Mesendoderm (in vitro differentiated cells): ENCODE measurements at regions not wholly inside any gene's neighbourhood (a gene's known extent, or its start where the extent isn't known, plus 50 kb on each side); places are given as distances from the start of the nearest gene placed in this dataset.

Experiments
- DNase-seq: peaks from one replicate; pipeline ENCODE4 v3.0.0; 2013
- H2AK5ac ChIP-seq: 2 replicates; pipeline ENCODE4 v1.6.1; 2013; ENCODE audit warnings: low read length, inconsistent platforms
- H2BK120ac ChIP-seq: 2 replicates; pipeline ENCODE4 v1.6.1; 2013; ENCODE audit warnings: low read depth, mild to moderate bottlenecking, low read length, moderate library complexity, mixed read lengths
- H2BK15ac ChIP-seq: replicated peaks from 2 replicates; pipeline ENCODE4 v1.6.1; 2013; ENCODE audit warnings: low read depth, mild to moderate bottlenecking, moderate library complexity
- H2BK5ac ChIP-seq: 2 replicates; pipeline ENCODE4 v1.6.1; 2013; ENCODE audit warnings: low read length, inconsistent platforms
- H3K18ac ChIP-seq: 2 replicates; pipeline ENCODE4 v1.6.1; 2013; ENCODE audit warnings: mild to moderate bottlenecking, low read length, mixed read lengths
- H3K23ac ChIP-seq: one replicate; pipeline ENCODE4 v1.6.1; 2013; ENCODE audit warnings: low read length
- H3K27ac ChIP-seq: 2 replicates; pipeline ENCODE4 v1.5.1; 2013; ENCODE audit warnings: low read depth, mild to moderate bottlenecking, inconsistent platforms, low read length, moderate library complexity
- H3K27me3 ChIP-seq: 2 replicates; pipeline ENCODE4 v1.6.1; 2013; ENCODE audit warnings: low read length, control low read depth, mild to moderate bottlenecking, inconsistent platforms; ENCODE audit not compliant: insufficient read depth, poor library complexity
- H3K36me3 ChIP-seq: 2 replicates; pipeline ENCODE4 v1.6.1; 2013; ENCODE audit warnings: low read length, inconsistent platforms; ENCODE audit not compliant: control insufficient read depth, insufficient read depth
- H3K4ac ChIP-seq: one replicate; pipeline ENCODE4 v1.6.1; 2013; ENCODE audit warnings: low read depth, mild to moderate bottlenecking, low read length, moderate library complexity
- H3K4me1 ChIP-seq: 2 replicates; pipeline ENCODE4 v1.6.1; 2013; ENCODE audit warnings: low read depth, low read length, inconsistent platforms; ENCODE audit not compliant: control insufficient read depth
- H3K4me2 ChIP-seq: 2 replicates; pipeline ENCODE4 v1.6.1; 2013; ENCODE audit warnings: low read length
- H3K4me3 ChIP-seq: 2 replicates; pipeline ENCODE4 v1.5.1; 2013; ENCODE audit warnings: mild to moderate bottlenecking, low read length
- H3K56ac ChIP-seq: one replicate; pipeline ENCODE4 v1.6.1; 2013; ENCODE audit warnings: low read length
- H3K79me1 ChIP-seq: 2 replicates; pipeline ENCODE4 v1.6.1; 2013; ENCODE audit warnings: low read length, inconsistent platforms
- H3K79me2 ChIP-seq: 2 replicates; pipeline ENCODE4 v1.6.1; 2013; ENCODE audit warnings: mild to moderate bottlenecking, low read length; ENCODE audit not compliant: control insufficient read depth, insufficient read depth
- H3K9ac ChIP-seq: 2 replicates; pipeline ENCODE4 v1.6.1; 2013; ENCODE audit warnings: low read length, inconsistent platforms
- H4K5ac ChIP-seq: one replicate; pipeline ENCODE4 v1.6.1; 2013; ENCODE audit warnings: low read length
- H4K8ac ChIP-seq: one replicate; pipeline ENCODE4 v1.6.1; 2013; ENCODE audit warnings: low read depth, mild to moderate bottlenecking, control low read depth, low read length, moderate library complexity
- WGBS: extraction: QIAGEN DNeasy Blood & Tissue Kit; methylation state at CpG from one replicate; pipeline ENCODE4 v1.1.7; 2013; ENCODE audit warnings: low lambda C conversion rate, missing lambda C conversion rate; ENCODE audit not compliant: insufficient coverage; ENCODE audit errors: extremely low coverage; 5-methylcytosine and 5-hydroxymethylcytosine counted together

- Histone ChIP-seq H3K27ac (peak overlapping the region; percentile 46), H2BK15ac (peak overlapping the region; percentile 41), H3K4me2 (no peak overlapping the region), H3K9ac (no peak overlapping the region), H3K4me1 (peaks cover 13% of the 10 kb centered on the region), H2BK5ac (no peak overlapping the region), H4K5ac (no peak overlapping the region), H4K8ac (no peak overlapping the region), H3K56ac (peak overlapping the region; percentile 59), H3K18ac (peak overlapping the region; percentile 80), H3K27me3 (no peaks in the 10 kb centered on the region), H3K36me3 (no peaks in the 10 kb centered on the region), H3K4me3 (no peak overlapping the region), H3K79me1 (no peaks in the 10 kb centered on the region), H3K79me2 (no peaks in the 10 kb centered on the region), H3K4ac (peak overlapping the region; percentile 70), H2AK5ac (no peak overlapping the region), H2BK120ac (peak overlapping the region; percentile 88), H3K23ac (no peak overlapping the region)
- no CpG with 5 or more reads among the region's 6 CpGs for WGBS
- peak; percentile 13 for DNase-seq
These were observed 207.2 kb downstream of the SPRY2 start for GRCh38 chr13:80133631-80134261.

- H3K18ac ChIP-seq = peak overlapping the region; percentile 3
- no peak overlapping the region for H3K4me3 ChIP-seq
- no peaks in the 10 kb centered on the region for H3K27me3 ChIP-seq
- peaks cover 13% of the 10 kb centered on the region for H3K4me1 ChIP-seq
- H3K4ac ChIP-seq = no peak overlapping the region
- H4K8ac ChIP-seq = no peak overlapping the region
- no peak overlapping the region for H4K5ac ChIP-seq
- peak; percentile 65 for DNase-seq
- H3K56ac ChIP-seq = peak overlapping the region; percentile 40
- H3K36me3 ChIP-seq = no peaks in the 10 kb centered on the region
- H3K79me1 ChIP-seq = no peaks in the 10 kb centered on the region
- no peak overlapping the region for H3K23ac ChIP-seq
- H2BK5ac ChIP-seq = peak overlapping the region; percentile 59
- peak overlapping the region; percentile 20 for H3K9ac ChIP-seq
- no CpG with 5 or more reads among the region's 11 CpGs for WGBS
- no peak overlapping the region for H2BK15ac ChIP-seq
- peak overlapping the region; percentile 23 for H3K27ac ChIP-seq
- H2AK5ac ChIP-seq = no peak overlapping the region
- no peak overlapping the region for H3K4me2 ChIP-seq
- H2BK120ac ChIP-seq = no peak overlapping the region
- no peaks in the 10 kb centered on the region for H3K79me2 ChIP-seq
These were observed 208.0 kb downstream of the SPRY2 start for GRCh38 chr13:80132741-80133601.

GRCh38 chr13:80131204-80131603 is 209.7 kb downstream of the SPRY2 start:
- H3K79me2 ChIP-seq = no peaks in the 10 kb centered on the region
- H3K79me1 ChIP-seq = no peaks in the 10 kb centered on the region
- no peaks in the 10 kb centered on the region for H3K36me3 ChIP-seq
- no CpG with 5 or more reads among the region's 4 CpGs for WGBS
- no peak overlapping the region for H3K4ac ChIP-seq
- no peak overlapping the region for H3K27ac ChIP-seq
- H3K18ac ChIP-seq = no peak overlapping the region
- no peak overlapping the region for H3K4me2 ChIP-seq
- no peak overlapping the region for H3K9ac ChIP-seq
- H3K4me3 ChIP-seq = no peak overlapping the region
- no peak overlapping the region for H2BK120ac ChIP-seq
- H4K5ac ChIP-seq = no peak overlapping the region
- DNase-seq = peak; percentile 46
- no peak overlapping the region for H4K8ac ChIP-seq
- H2BK15ac ChIP-seq = no peak overlapping the region
- no peak overlapping the region for H3K56ac ChIP-seq
- H2BK5ac ChIP-seq = no peak overlapping the region
- H2AK5ac ChIP-seq = no peak overlapping the region
- H3K27me3 ChIP-seq = no peaks in the 10 kb centered on the region
- H3K23ac ChIP-seq = no peak overlapping the region
- H3K4me1 ChIP-seq = peaks cover 13% of the 10 kb centered on the region

GRCh38 chr13:80126389-80127068 is 214.4 kb downstream of the SPRY2 start:
- no peak overlapping the region for H3K4ac ChIP-seq
- no peak overlapping the region for H3K4me3 ChIP-seq
- H3K27ac ChIP-seq = no peak overlapping the region
- WGBS = no CpG with 5 or more reads among the region's 1 CpG
- H3K4me1 ChIP-seq = no peaks in the 10 kb centered on the region
- no peaks in the 10 kb centered on the region for H3K79me2 ChIP-seq
- peak; percentile 24 for DNase-seq
- H2BK15ac ChIP-seq = no peak overlapping the region
- no peak overlapping the region for H3K4me2 ChIP-seq
- no peaks in the 10 kb centered on the region for H3K36me3 ChIP-seq
- H2BK120ac ChIP-seq = no peak overlapping the region
- no peak overlapping the region for H4K5ac ChIP-seq
- H4K8ac ChIP-seq = no peak overlapping the region
- H3K79me1 ChIP-seq = no peaks in the 10 kb centered on the region
- no peak overlapping the region for H3K18ac ChIP-seq
- H3K56ac ChIP-seq = no peak overlapping the region
- no peaks in the 10 kb centered on the region for H3K27me3 ChIP-seq
- no peak overlapping the region for H2BK5ac ChIP-seq
- no peak overlapping the region for H3K9ac ChIP-seq
- H3K23ac ChIP-seq = no peak overlapping the region
- no peak overlapping the region for H2AK5ac ChIP-seq

- Histone ChIP-seq H3K4ac (no peak overlapping the region), H2BK120ac (no peak overlapping the region), H3K9ac (no peak overlapping the region), H3K27me3 (no peaks in the 10 kb centered on the region), H3K4me1 (no peaks in the 10 kb centered on the region), H3K56ac (no peak overlapping the region), H3K27ac (no peak overlapping the region), H2AK5ac (no peak overlapping the region), H3K79me2 (no peaks in the 10 kb centered on the region), H3K36me3 (no peaks in the 10 kb centered on the region), H3K4me3 (no peak overlapping the region), H4K8ac (no peak overlapping the region), H2BK5ac (no peak overlapping the region), H3K23ac (no peak overlapping the region), H4K5ac (no peak overlapping the region), H3K18ac (no peak overlapping the region), H2BK15ac (no peak overlapping the region), H3K79me1 (no peaks in the 10 kb centered on the region), H3K4me2 (no peak overlapping the region)
- no CpG with 5 or more reads among the region's 3 CpGs for WGBS
- peak; percentile 8 for DNase-seq
These were observed 217.0 kb downstream of the SPRY2 start for GRCh38 chr13:80123945-80124344.
